OCI-LY1 (cell line): ENCODE measurements at regions not wholly inside any gene's neighbourhood (a gene's known extent, or its start where the extent isn't known, plus 50 kb on each side); places are given as distances from the start of the nearest gene placed in this dataset.

ENCODE experiments used
- H2AFZ ChIP-seq: fragments of 200-600 bp; sonication (generic), shearing (Covaris generic); 2 replicates; pipeline ENCODE4 v1.6.0; 2014; ENCODE audit warnings: antibody characterized with exemption, mild to moderate bottlenecking, low read length
- H3F3A ChIP-seq: fragments of 200-600 bp; sonication (generic), shearing (Covaris generic); 2 replicates; pipeline ENCODE4 v1.6.0; 2014; ENCODE audit warnings: mild to moderate bottlenecking, antibody characterized with exemption, low read length, moderate library complexity; ENCODE audit not compliant: insufficient read depth
- H3K27ac ChIP-seq: fragments of 200-600 bp; sonication (generic); 2 replicates; pipeline ENCODE4 v1.5.1; 2014; ENCODE audit warnings: low read length, mixed run types, mild to moderate bottlenecking, low read depth; ENCODE audit not compliant: poor library complexity, severe bottlenecking
- H3K27me3 ChIP-seq: fragments of 200-600 bp; sonication (generic); 2 replicates; pipeline ENCODE4 v1.6.0; 2014; ENCODE audit warnings: antibody characterized with exemption, mild to moderate bottlenecking, low read length, moderate library complexity; ENCODE audit not compliant: insufficient read depth
- H3K36me3 ChIP-seq: fragments of 200-600 bp; sonication (generic); 2 replicates; pipeline ENCODE4 v1.6.1; 2014; ENCODE audit warnings: mild to moderate bottlenecking, antibody characterized with exemption, low read length, moderate library complexity, mixed read lengths; ENCODE audit not compliant: insufficient read depth
- H3K4me1 ChIP-seq: fragments of 200-600 bp; sonication (generic); 2 replicates; pipeline ENCODE4 v1.5.1; 2014; ENCODE audit warnings: mild to moderate bottlenecking, low read length, moderate library complexity; ENCODE audit not compliant: insufficient read depth, severe bottlenecking
- H3K4me2 ChIP-seq: fragments of 200-600 bp; sonication (generic), shearing (Covaris generic); 2 replicates; pipeline ENCODE4 v1.6.1; 2014; ENCODE audit warnings: low read length
- H3K4me3 ChIP-seq: fragments of 200-600 bp; sonication (generic); 2 replicates; pipeline ENCODE4 v1.5.1; 2014; ENCODE audit warnings: low read length, low read depth, mild to moderate bottlenecking, mixed read lengths; ENCODE audit not compliant: poor library complexity, severe bottlenecking
- H3K79me2 ChIP-seq: fragments of 200-600 bp; shearing (Covaris generic); 2 replicates; pipeline ENCODE4 v1.6.1; 2016; ENCODE audit warnings: mixed run types, low read length, mixed read lengths; ENCODE audit not compliant: insufficient read depth
- H3K9ac ChIP-seq: fragments of 200-600 bp; sonication (generic), shearing (Covaris generic); 2 replicates; pipeline ENCODE4 v1.6.1; 2014; ENCODE audit warnings: mild to moderate bottlenecking, low read length, mixed read lengths
- H3K9me2 ChIP-seq: fragments of 200-600 bp; sonication (generic), shearing (Covaris generic); 2 replicates; pipeline ENCODE4 v1.6.1; 2014; ENCODE audit warnings: low read depth, mild to moderate bottlenecking, low read length, mixed read lengths
- H3K9me3 ChIP-seq: fragments of 200-600 bp; shearing (Covaris generic); 2 replicates; pipeline ENCODE4 v1.6.1; 2014; ENCODE audit warnings: low read length, mixed read lengths
- H4K20me1 ChIP-seq: fragments of 200-600 bp; sonication (generic), shearing (Covaris generic); 2 replicates; pipeline ENCODE4 v1.6.0; 2016; ENCODE audit warnings: mild to moderate bottlenecking, low read length; ENCODE audit not compliant: insufficient read depth
- CTCF ChIP-seq: fragments of 200-600 bp; sonication (generic), shearing (Covaris generic); IDR thresholded peaks from 2 replicates; pipeline ENCODE4 v1.5.1; 2017; ENCODE audit warnings: mild to moderate bottlenecking, antibody characterized with exemption, low read length, moderate library complexity, mixed read lengths
- EZH2 ChIP-seq: fragments of 200-600 bp; sonication (generic), shearing (Covaris generic); IDR thresholded peaks from 2 replicates; pipeline ENCODE4 v1.8.0; 2017; ENCODE audit warnings: borderline replicate concordance, mixed run types, mild to moderate bottlenecking, antibody characterized with exemption, low read length, moderate library complexity, mixed read lengths

GRCh38 chr21:20527731-20528460, 470.3 kb upstream of the NCAM2 start:
- Histone ChIP-seq H3K79me2 (no peaks in the 10 kb centered on the region), H3K4me1 (no peaks in the 10 kb centered on the region), H3K9ac (no peak overlapping the region), H3K4me3 (no peak overlapping the region), H3K4me2 (no peak overlapping the region), H3K27me3 (no peaks in the 10 kb centered on the region), H2AFZ (no peak overlapping the region), H3F3A (no peaks in the 10 kb centered on the region), H3K27ac (no peak overlapping the region), H3K9me3 (no peaks in the 10 kb centered on the region), H3K9me2 (no peaks in the 10 kb centered on the region), H4K20me1 (no peaks in the 10 kb centered on the region), H3K36me3 (no peaks in the 10 kb centered on the region)
- TF ChIP-seq CTCF (no peak), EZH2 (no peak)

- TF ChIP-seq CTCF (no peak), EZH2 (no peak)
- H3F3A ChIP-seq, result no peaks in the 10 kb centered on the region
- no peaks in the 10 kb centered on the region for H3K9me2 ChIP-seq
- H3K4me3 ChIP-seq, result no peak overlapping the region
- H3K4me2 ChIP-seq, result no peak overlapping the region
- no peak overlapping the region for H3K9ac ChIP-seq
- no peak overlapping the region for H3K27ac ChIP-seq
- no peaks in the 10 kb centered on the region for H3K36me3 ChIP-seq
- no peaks in the 10 kb centered on the region for H3K27me3 ChIP-seq
- H3K9me3 ChIP-seq, result no peaks in the 10 kb centered on the region
- no peak overlapping the region for H2AFZ ChIP-seq
- no peaks in the 10 kb centered on the region for H4K20me1 ChIP-seq
- H3K4me1 ChIP-seq, result no peaks in the 10 kb centered on the region
- no peaks in the 10 kb centered on the region for H3K79me2 ChIP-seq
Observed at GRCh38 chr21:20537130-20537529, 461.1 kb upstream of the NCAM2 start.

- no peaks in the 10 kb centered on the region for H3K36me3 ChIP-seq
- H3K9me3 ChIP-seq, result no peaks in the 10 kb centered on the region
- H3K4me3 ChIP-seq, result no peak overlapping the region
- H3K79me2 ChIP-seq, result no peaks in the 10 kb centered on the region
- no peaks in the 10 kb centered on the region for H3F3A ChIP-seq
- H3K4me1 ChIP-seq, result no peaks in the 10 kb centered on the region
- no peaks in the 10 kb centered on the region for H3K27me3 ChIP-seq
- H2AFZ ChIP-seq, result no peak overlapping the region
- TF ChIP-seq CTCF (no peak), EZH2 (no peak)
- no peaks in the 10 kb centered on the region for H3K9me2 ChIP-seq
- no peak overlapping the region for H3K9ac ChIP-seq
- no peaks in the 10 kb centered on the region for H4K20me1 ChIP-seq
- no peak overlapping the region for H3K27ac ChIP-seq
- no peak overlapping the region for H3K4me2 ChIP-seq
Observed at GRCh38 chr21:20538039-20538658, 460.1 kb upstream of the NCAM2 start.
